Sigmoid colon (tissue), 4 donors: ENCODE measurements at regions not wholly inside any gene's neighbourhood (a gene's known extent, or its start where the extent isn't known, plus 50 kb on each side); places are given as distances from the start of the nearest gene placed in this dataset.

Experiments
- EP300 ChIP-seq, 4 donors: sonication (generic); formaldehyde crosslinking; IDR thresholded peaks; one replicate each; pipeline ENCODE4 v1.6.1; 2017; ENCODE audit warnings: antibody characterized with exemption in 4 of 4
- POLR2A ChIP-seq, 2 donors: fragments of 450-650 bp; IDR thresholded peaks; one replicate each; pipeline ENCODE4 v1.6.1; 2016; ENCODE audit warnings: antibody characterized with exemption in 2 of 2, mild to moderate bottlenecking in 2 of 2, moderate library complexity in 2 of 2
- POLR2AphosphoS5 ChIP-seq, 4 donors: sonication (generic); formaldehyde crosslinking; IDR thresholded peaks; one replicate each; pipeline ENCODE4 v1.6.1; 2017; ENCODE audit warnings: antibody characterized with exemption in 4 of 4
- TF ChIP-seq, protein P1 (sequence below), 4 experiments: fragments of 450-650 bp in 3 of 4; fragments of 200-600 bp in 1 of 4; IDR thresholded peaks; one replicate each; pipeline ENCODE4 v1.5.1; 2016 to 2019; ENCODE audit warnings: antibody characterized with exemption in 4 of 4, mild to moderate bottlenecking in 3 of 4, moderate library complexity in 2 of 4

DNA sequence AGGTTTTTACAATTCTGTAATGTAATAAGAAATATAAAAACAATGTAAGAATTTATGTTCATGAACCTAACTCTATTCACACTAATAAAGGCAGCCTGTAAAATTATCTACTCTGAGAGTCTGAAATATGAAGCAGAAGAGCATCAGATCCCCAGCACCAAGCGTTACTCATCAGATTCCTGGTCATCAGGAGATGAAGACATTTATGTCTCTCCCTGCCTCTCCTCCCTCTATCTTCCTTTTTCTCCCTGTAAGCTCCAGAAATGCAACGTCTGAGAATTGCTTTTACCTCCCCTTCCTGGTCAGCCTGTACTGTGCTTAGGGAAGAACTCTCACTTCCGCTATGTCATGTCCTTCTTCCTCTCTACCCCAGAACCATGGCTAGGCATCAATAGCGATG lies 114.4 kb upstream of the SLIT3 start:
- TF ChIP-seq, protein P1, sequence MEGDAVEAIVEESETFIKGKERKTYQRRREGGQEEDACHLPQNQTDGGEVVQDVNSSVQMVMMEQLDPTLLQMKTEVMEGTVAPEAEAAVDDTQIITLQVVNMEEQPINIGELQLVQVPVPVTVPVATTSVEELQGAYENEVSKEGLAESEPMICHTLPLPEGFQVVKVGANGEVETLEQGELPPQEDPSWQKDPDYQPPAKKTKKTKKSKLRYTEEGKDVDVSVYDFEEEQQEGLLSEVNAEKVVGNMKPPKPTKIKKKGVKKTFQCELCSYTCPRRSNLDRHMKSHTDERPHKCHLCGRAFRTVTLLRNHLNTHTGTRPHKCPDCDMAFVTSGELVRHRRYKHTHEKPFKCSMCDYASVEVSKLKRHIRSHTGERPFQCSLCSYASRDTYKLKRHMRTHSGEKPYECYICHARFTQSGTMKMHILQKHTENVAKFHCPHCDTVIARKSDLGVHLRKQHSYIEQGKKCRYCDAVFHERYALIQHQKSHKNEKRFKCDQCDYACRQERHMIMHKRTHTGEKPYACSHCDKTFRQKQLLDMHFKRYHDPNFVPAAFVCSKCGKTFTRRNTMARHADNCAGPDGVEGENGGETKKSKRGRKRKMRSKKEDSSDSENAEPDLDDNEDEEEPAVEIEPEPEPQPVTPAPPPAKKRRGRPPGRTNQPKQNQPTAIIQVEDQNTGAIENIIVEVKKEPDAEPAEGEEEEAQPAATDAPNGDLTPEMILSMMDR (IDR thresholded peaks at IDR 0.05), result no peak
- TF ChIP-seq EP300 (IDR thresholded peaks at IDR 0.05) (no peak), POLR2A (IDR thresholded peaks at IDR 0.05) (no peak), POLR2AphosphoS5 (IDR thresholded peaks at IDR 0.05) (no peak)
